ENCODE measurements at regions not wholly inside any gene's neighbourhood (a gene's known extent, or its start where the extent isn't known, plus 50 kb on each side); places are given as distances from the start of the nearest gene placed in this dataset.

DNA sequence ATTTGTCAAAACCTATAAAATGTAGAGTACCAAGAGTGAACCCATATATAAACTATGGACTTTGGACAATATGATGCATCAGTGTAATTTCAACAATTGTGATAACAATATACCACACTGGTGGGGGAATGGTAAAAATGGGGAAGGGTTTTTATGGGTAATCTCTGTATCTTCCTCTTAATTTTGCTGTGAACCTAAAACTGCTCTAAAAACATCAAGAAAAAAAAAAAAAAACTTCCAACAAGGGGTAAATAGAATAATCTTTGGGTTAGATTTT is 592.0 kb upstream of the ADGRB3 start:
- H3K79me2 ChIP-seq (ENCODE audit: insufficient read depth, low read depth) = no peaks in the 10 kb centered on the region
- H3K27ac ChIP-seq = no peak overlapping the region
- no peaks in the 10 kb centered on the region for H3K4me1 ChIP-seq (ENCODE audit: low read depth, poor library complexity, severe bottlenecking)
- H3K4me3 ChIP-seq (IDR thresholded peaks at IDR 0.05; ENCODE audit: insufficient read depth, low read depth, low read length) = no peak overlapping the region
- no peak overlapping the region for H2AFZ ChIP-seq (ENCODE audit: low read depth)
- H3K9ac ChIP-seq = no peak overlapping the region
- H3K4me2 ChIP-seq = no peak overlapping the region
- H4K20me1 ChIP-seq (ENCODE audit: insufficient read depth) = no peaks in the 10 kb centered on the region
- TF ChIP-seq, protein P1, sequence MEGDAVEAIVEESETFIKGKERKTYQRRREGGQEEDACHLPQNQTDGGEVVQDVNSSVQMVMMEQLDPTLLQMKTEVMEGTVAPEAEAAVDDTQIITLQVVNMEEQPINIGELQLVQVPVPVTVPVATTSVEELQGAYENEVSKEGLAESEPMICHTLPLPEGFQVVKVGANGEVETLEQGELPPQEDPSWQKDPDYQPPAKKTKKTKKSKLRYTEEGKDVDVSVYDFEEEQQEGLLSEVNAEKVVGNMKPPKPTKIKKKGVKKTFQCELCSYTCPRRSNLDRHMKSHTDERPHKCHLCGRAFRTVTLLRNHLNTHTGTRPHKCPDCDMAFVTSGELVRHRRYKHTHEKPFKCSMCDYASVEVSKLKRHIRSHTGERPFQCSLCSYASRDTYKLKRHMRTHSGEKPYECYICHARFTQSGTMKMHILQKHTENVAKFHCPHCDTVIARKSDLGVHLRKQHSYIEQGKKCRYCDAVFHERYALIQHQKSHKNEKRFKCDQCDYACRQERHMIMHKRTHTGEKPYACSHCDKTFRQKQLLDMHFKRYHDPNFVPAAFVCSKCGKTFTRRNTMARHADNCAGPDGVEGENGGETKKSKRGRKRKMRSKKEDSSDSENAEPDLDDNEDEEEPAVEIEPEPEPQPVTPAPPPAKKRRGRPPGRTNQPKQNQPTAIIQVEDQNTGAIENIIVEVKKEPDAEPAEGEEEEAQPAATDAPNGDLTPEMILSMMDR (conservative IDR thresholded peaks at IDR 0.05; ENCODE audit: low read depth, low read length) = no peak
- no peaks in the 10 kb centered on the region for H3K27me3 ChIP-seq (ENCODE audit: insufficient read depth, low read depth)
- H3K36me3 ChIP-seq (ENCODE audit: insufficient read depth) = no peaks in the 10 kb centered on the region

DNA sequence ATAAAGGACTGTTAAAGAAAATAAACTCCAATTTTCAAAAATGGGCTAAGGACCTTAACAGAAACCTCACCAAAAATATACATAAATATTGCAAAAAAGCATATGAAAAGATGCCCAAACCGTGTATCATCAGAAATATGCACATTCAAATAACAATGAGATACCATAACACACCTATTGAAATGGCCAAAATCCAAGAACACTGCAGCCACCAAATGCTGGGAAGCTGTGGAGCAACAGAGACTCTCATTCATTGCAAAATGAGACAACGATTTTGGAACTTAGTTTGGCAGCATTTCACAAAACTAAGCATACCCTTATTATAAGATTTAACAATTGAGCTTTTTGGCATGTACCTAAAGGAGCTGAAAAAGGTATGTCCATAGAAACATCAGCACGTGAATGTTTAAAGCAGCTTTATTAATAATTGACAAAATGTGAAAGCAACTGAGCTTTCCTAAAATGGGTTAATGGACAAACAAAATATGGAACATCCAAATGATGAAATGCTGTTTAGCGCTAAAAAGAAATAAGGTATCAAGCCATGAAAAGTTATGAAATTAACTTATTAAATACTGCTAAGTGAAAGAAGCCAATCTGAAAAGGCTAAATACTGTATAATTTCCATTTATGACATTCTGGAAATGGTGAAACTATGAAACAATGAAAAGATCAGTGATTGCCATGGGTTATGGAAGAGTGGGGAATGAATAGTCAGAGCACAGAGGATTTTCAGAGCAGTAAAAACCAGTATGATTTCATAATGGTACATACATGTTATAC is 592.6 kb upstream of the ADGRB3 start:
- TF ChIP-seq, protein P1 (conservative IDR thresholded peaks at IDR 0.05; ENCODE audit: low read depth, low read length) = no peak
- Histone ChIP-seq H3K27ac (no peak overlapping the region), H3K9ac (no peak overlapping the region), H2AFZ (ENCODE audit: low read depth) (no peak overlapping the region), H3K36me3 (ENCODE audit: insufficient read depth) (no peaks in the 10 kb centered on the region), H3K79me2 (ENCODE audit: insufficient read depth, low read depth) (no peaks in the 10 kb centered on the region), H3K27me3 (ENCODE audit: insufficient read depth, low read depth) (no peaks in the 10 kb centered on the region), H3K4me2 (no peak overlapping the region), H4K20me1 (ENCODE audit: insufficient read depth) (no peaks in the 10 kb centered on the region), H3K4me1 (ENCODE audit: low read depth, poor library complexity, severe bottlenecking) (no peaks in the 10 kb centered on the region), H3K4me3 (IDR thresholded peaks at IDR 0.05; ENCODE audit: insufficient read depth, low read depth, low read length) (no peak overlapping the region)

DNA sequence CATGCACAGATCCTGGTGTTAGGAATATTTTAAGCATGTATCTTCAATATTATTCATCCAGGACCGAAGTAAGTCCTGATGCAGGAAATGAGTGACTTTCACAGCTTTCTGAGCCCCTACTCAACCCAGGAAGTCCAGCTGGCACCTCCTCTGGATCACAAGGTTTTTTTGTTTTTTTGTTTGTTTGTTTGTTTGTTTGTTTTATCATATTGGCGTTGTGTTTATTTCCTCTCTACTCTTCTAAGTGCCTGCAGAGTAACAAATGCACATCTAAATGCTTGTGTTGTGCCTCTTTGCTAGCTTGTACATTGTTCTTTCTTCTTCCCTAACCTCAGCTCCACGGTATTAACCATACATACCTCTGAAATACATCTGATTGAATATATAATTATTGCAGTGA is 594.3 kb upstream of the ADGRB3 start:
- Histone ChIP-seq H3K27me3 (ENCODE audit: insufficient read depth, low read depth) (no peaks in the 10 kb centered on the region), H2AFZ (ENCODE audit: low read depth) (no peak overlapping the region), H3K4me3 (IDR thresholded peaks at IDR 0.05; ENCODE audit: insufficient read depth, low read depth, low read length) (no peak overlapping the region), H3K79me2 (ENCODE audit: insufficient read depth, low read depth) (no peaks in the 10 kb centered on the region), H3K4me2 (no peak overlapping the region), H3K4me1 (ENCODE audit: low read depth, poor library complexity, severe bottlenecking) (no peaks in the 10 kb centered on the region), H4K20me1 (ENCODE audit: insufficient read depth) (no peaks in the 10 kb centered on the region), H3K36me3 (ENCODE audit: insufficient read depth) (no peaks in the 10 kb centered on the region), H3K27ac (no peak overlapping the region), H3K9ac (no peak overlapping the region)
- TF ChIP-seq, protein P1 (conservative IDR thresholded peaks at IDR 0.05; ENCODE audit: low read depth, low read length) = no peak

DNA sequence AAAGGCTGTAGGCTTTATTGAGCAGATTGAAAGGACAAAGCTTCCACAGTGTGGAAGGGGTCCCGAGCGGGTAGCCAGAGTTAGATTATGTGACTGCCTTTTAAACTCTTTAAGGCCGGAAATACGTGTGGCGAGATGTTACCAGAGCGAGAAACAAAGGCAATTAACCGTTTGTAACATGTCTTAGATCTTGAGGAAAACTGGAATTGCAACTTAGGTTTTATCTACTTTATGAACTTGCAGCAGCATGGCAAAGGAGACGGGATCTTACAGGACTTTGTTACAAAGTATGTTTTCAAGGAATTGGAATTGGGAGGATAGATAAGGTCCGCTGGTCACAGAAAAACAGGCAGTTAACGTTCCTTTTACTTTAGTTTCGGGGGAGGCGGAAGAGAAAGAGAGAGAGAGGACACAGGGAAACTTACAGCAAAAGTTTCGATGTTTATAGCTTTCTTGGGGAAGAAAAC is 594.7 kb upstream of the ADGRB3 start:
- no peak overlapping the region for H2AFZ ChIP-seq (ENCODE audit: low read depth)
- no peaks in the 10 kb centered on the region for H4K20me1 ChIP-seq (ENCODE audit: insufficient read depth)
- no peaks in the 10 kb centered on the region for H3K36me3 ChIP-seq (ENCODE audit: insufficient read depth)
- H3K4me1 ChIP-seq (ENCODE audit: low read depth, poor library complexity, severe bottlenecking) = no peaks in the 10 kb centered on the region
- no peaks in the 10 kb centered on the region for H3K27me3 ChIP-seq (ENCODE audit: insufficient read depth, low read depth)
- no peak overlapping the region for H3K27ac ChIP-seq
- H3K4me3 ChIP-seq (IDR thresholded peaks at IDR 0.05; ENCODE audit: insufficient read depth, low read depth, low read length) = no peak overlapping the region
- no peak overlapping the region for H3K4me2 ChIP-seq
- H3K79me2 ChIP-seq (ENCODE audit: insufficient read depth, low read depth) = no peaks in the 10 kb centered on the region
- TF ChIP-seq, protein P1 (conservative IDR thresholded peaks at IDR 0.05; ENCODE audit: low read depth, low read length) = no peak
- no peak overlapping the region for H3K9ac ChIP-seq
